GM19238 (cell line): ENCODE measurements at regions not wholly inside any gene's neighbourhood (a gene's known extent, or its start where the extent isn't known, plus 50 kb on each side); places are given as distances from the start of the nearest gene placed in this dataset.

Experiments used
- DNase-seq: peaks from one replicate; pipeline ENCODE4 v3.0.0; 2011; ENCODE audit warnings: low spot score; ENCODE audit not compliant: insufficient read length

DNA sequence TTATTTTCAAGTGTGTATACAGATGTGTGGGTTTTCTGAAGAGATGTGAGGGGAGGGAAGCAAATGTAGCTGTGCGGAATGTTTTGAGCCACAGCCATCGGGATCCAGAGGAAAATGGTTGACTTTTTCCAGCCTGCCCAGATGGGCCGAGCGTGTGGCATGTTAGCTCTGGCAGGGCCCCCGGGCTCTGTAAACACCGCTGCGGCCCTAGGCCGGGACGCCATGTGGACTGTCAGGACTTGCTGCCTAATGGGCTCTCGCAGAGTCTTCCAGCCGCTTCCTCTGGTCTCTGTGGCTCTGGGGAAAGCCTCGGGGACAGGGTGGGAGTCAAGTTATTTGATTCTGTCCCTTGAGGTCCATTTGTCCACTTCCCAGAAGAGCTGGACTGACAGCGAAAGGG is 109.6 kb upstream of the PTCH1 start:
- DNase-seq, result no peak

DNA sequence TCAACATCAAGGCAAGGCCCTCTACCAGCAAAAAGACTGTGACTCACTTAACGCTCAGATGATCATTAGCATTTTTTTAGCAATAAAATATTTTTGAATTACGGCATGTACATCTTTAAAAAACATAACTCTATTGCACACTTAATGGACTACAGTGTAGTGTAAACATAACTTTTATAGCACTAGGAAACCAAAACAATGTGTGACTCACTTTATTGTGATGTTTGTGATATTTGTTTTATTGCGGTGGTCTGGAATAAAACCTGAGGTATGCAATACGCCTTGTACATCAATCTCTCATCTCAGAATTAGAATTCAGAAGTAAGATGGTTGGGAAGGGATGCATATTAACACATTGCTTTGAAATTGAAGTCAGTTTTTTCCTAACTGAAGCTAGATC is 106.9 kb upstream of the PTCH1 start:
- DNase-seq, result no peak

DNA sequence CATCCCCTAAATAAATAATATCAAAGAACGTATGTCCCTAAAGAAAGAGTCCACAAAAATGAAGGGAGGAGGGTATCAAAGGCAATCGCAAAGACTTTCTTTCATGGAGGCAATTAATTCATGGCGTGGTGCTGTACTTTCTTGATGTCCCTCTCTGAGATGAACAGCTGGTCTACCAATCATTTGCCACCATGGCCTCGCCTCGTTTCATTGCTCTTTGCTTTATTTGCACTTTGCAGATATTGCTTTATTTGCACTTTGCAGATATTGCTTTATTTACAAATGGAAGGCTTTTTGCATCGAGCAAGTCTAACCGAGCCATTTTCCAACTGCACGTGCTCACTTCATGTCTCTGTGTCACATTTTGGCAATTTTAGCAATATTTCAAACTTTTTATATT is 104.0 kb upstream of the PTCH1 start:
- DNase-seq, result no peak

DNA sequence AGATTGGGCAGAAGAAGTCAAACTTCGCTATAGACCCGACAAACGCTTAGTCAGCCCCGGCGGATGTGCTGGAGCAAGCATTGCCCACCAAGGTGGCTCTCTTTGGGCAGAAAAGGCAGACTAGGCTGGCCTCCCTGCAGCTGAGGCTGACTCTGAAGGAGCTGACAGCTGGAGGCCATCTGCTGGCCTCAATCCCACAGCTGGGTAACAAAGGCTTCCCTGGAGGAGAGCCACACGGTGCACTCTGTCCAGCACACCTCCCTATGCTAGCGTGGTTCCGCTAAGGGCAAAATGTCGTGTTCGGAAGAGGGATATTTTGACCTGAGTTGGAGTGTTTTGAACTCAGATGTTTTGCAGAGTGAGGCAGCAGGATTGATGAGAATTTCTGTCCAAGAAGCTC is 103.5 kb upstream of the PTCH1 start:
- no peak for DNase-seq

DNA sequence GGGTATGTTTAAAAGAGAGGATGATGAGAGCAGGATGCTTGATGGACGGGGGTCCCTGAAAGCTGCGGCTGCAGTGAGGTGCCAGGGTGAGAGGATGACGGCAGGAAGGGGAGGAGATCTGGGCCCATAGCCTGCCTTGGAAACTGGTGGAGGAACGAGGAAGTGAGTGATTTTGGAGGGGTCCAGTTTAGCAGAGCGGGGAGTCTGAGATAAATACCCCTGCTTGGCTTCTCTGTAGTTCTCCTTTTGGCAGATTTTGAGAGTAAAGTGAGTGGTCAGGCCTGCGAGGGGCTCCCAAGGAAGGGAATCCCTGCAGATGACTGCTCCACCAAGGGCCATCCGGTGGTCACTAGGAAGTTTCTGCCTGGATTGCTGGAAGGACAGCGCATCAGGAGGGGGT is 98.5 kb upstream of the PTCH1 start:
- DNase-seq, result no peak

DNA sequence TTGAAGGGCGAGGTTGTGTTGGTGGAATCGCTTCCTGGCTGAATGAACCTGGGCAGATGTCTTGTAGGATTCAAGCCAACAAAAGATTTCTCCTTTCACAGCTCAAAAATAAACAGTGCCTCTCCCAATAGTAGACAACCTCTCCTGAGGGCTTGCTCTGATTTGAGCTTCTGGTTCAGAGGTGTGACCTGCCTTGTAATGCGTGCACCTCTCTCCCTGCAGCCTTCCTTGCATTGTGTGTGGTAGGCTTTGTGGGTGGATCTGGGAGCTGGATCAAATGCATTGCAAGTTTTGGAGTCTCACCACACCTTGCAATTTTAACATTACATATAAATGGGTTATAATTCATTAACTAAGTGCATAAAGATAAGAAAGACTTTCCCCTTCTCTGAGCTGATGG is 96.9 kb upstream of the PTCH1 start:
- no peak for DNase-seq

- no peak for DNase-seq
These were observed 94.6 kb upstream of the PTCH1 start for GRCh38 chr9:95611354-95611753.

- DNase-seq, result no peak
These were observed 93.4 kb upstream of the PTCH1 start for GRCh38 chr9:95610006-95610785.

GRCh38 chr9:95609426-95609825 is 92.7 kb upstream of the PTCH1 start:
- no peak for DNase-seq

- no peak for DNase-seq
These were observed 91.6 kb upstream of the PTCH1 start for GRCh38 chr9:95608341-95608740.

DNA sequence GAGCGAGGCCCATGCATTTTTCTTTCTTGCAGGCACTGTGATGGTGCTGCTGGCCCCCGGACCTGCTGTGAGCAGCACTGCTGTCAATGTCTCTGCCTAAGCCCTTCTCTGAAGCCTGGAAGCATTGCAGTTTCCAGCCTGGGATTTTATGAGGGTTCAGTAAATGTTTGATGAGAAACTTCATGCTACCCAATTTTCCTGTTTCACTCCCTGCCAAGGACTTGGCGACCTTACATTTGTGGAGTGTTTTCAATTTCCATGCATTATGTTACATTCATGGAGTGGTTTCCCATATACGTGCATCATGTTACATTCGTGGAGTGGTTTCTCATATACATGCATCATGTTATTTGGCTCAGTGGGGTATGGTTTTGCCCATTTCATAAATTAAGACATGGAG is 90.7 kb upstream of the PTCH1 start:
- no peak for DNase-seq

GRCh38 chr9:95606489-95607350 is 89.9 kb upstream of the PTCH1 start:
- DNase-seq, result no peak

DNA sequence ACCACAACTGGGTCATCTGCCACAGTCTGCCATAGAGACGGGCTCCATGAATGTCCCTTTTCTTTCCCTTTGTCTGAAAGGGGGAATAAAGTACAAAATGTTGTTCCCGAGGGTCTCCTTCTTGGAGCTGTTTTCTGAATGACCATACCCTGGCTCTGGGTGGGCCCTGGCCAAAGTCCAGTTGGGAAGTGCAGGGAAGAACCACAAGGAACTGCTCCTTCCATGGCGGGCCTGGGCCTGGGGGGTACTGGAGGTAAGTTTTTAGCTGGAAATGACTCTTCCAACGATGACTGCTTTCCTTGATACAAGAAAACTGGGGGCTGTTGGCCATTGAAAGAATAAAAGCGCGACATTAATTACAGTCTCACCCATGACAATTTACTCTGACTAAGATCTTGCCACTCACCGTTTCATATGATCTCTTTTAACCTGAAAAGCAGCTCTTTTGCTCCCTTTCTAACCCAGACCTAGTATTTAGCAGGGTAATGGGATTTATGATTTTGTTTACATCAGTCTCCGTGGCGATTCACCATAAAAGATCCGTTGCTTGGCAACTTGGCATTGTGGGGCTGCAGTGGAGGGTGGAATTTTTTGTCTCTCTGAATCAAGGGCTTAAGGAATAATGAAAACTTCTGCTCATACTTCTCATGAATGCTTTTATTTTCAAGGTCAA is 89.2 kb upstream of the PTCH1 start:
- no peak for DNase-seq

GRCh38 chr9:95605101-95605500 is 88.3 kb upstream of the PTCH1 start:
- no peak for DNase-seq

DNA sequence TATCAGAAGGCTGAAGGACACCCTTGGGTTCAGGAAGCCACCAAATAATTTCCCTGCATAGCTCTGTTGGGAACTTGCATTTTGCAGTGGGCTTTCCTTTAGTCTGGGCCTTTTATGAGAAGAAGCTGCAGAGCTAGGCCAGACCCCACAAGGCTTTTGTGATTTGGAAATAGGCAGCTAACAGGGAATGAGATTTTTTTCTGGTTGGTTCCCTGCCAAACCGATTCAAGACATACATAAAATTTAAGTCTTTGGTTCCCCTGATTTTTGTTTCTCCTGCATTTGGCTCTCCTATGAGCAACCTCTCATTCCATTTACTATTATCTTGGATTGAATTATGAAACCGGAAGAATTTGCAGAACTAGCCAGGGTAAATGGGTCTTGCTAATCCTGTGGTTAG is 81.5 kb upstream of the PTCH1 start:
- DNase-seq, result no peak

DNA sequence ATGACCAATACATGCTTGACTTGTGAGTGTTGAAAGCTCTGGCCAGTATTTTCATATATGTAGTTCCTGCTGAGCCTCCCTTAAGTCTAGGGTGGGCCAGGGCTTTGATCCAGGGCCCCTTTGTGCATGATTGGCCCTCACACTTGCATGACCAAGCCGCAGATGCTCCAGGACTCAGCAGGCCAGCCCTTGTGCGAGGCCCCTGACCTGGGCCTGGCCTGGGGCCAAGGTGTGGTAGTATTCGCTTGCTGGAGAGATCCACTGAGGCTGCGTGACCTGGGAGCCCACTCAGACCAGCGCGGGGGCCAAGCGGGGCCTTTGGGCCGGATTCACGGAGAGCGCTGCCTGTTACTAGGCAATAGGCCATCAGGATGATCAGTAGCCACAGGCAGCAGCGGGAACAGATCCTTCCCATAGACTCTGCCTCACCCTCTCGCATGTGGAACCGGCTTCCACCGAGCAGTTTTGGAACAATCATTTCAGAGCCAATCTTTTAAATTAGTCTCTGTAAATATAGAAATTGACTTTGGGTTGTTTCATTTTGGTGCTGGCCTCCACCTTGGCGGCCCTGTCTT is 79.0 kb upstream of the PTCH1 start:
- no peak for DNase-seq

DNA sequence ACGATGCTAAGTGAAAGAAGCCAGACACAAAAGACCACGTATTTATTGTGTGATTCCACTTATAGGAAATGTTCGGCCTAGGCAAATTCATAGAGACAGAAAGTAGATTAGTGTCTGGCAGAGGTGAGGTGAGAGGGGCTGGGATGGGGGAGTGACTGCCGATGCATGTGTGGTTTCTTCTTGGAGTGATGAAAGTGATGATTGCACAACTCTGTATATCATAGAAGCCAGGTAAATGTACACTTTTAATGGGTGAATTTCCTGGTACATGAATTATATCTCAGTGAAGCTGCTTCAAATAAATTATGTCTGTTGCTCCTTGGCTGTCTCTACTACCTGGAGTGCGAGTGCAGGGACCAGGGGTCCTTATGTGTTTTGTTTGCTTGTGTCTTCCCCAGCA is 76.2 kb upstream of the PTCH1 start:
- DNase-seq, result no peak

DNA sequence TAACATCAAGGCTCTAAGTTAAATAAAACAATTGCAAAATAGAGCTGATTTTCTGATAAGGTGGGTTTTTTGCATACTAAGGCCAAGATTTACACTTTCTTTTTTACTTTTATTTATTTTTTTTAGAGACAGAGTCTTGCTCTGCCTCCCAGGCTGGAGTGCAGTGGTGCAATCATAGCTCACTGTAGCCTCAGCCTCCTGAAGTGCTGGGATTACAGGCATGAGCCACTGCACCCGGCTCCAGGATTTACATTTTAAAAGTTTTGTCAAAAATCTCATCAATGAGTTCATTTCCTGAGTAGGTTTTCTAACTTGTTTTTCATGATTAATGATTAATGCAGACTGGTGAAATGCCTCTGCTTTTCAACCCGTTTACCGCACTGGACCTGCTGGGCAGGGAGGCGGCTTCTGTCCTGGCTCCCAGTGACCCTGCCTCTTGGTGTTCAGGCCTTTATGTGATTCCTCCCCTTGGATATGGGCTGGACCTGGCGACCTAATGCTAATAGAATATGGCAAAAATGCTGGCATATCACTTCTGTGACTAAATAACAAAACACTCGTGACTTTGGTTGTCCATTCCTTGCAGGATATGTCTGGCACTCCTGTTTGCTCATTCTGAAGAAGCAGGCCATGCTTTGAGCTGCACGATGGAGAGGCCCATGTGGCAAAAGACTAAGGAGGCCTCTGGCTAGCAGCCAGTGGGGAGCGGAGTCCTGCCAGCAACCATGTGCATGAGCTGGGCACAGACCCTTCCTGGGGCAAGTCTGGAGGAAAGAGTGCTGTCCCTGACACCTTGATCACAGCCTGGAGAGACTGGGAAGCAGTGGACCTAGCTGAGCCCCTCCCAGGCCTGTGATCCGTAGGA is 72.2 kb upstream of the PTCH1 start:
- DNase-seq, result no peak

DNA sequence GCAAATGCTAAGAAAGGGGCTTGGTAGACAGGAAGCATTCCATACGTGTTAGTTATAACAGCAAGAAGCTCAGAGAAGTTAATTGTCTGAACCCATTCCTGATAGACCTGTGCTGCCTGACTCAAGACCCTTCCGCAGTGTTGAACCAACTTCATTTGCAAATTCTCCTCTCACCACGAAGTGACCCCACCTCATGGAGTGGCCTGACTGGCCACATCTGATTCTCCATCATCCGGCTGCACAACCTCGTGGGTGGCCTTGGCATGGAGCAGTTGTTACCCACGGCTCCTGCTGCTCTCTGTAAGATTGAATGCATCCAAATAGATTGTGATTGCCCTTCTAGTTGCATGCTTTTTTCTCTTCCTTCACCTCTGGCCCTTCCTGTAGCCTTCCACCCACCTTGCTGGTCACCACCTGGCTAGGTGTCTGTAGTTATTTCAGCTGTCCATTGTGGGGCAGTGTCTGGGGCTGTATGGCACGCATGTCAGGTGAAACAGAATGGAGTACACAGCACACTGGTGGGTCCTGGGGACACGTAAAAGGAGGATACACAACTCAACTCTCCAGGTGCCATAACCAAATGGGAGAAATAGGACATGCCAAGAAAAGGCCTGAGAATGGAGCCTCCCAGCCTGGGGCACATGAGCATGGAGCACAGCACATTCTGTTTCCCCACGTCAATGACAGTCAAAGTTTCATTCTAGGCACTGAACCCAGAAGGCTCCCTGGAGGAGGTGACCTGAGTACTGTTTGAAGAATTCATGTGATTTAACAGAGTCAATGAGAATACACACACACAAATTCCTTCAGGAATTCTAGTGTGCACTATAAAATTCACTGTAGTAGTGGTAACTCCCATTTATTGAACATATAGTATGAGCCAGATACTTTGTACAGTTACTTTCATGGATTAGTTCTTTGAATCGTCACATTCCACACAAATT is 70.5 kb upstream of the PTCH1 start:
- no peak for DNase-seq

DNA sequence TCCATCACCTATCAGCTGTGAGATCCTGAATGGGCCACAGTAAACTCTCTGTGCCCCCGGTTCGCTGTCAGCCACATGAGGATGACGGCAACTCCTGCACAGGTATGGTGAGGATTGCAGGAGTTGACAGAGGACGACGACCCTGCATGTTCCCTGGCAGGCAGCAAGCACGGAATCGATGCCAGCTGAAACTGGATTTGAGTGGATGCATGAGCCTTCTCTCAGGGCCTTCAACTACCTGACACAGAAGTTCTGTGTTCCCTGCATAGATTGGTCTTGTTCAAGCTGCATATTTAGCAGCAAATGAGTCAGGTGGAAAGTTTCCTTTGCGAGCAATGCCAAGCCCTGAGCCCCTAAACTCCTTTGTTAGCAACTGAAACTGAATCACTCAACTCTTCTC is 69.6 kb upstream of the PTCH1 start:
- DNase-seq, result no peak
